ENCODE measurements at regions not wholly inside any gene's neighbourhood (a gene's known extent, or its start where the extent isn't known, plus 50 kb on each side); places are given as distances from the start of the nearest gene placed in this dataset.

- Mint-ChIP-seq H3K27ac (no peak overlapping the region), H3K9me3 (peaks cover 2% of the 10 kb centered on the region in 2 donors), H3K4me1 (no peaks in the 10 kb centered on the region), H3K27me3 (ENCODE audit: low read depth in 2 of 2) (no peaks in the 10 kb centered on the region), H3K36me3 (no peaks in the 10 kb centered on the region), H3K4me3 (no peak overlapping the region)
- no peak for DNase-seq
- H3K36me3 ChIP-seq (ENCODE audit: control insufficient read depth, insufficient read depth, low read length), result no peaks in the 10 kb centered on the region
- ATAC-seq, result no peak
- no peak overlapping the region for H3K27ac ChIP-seq (ENCODE audit: low read length)
- H3K4me1 ChIP-seq (ENCODE audit: control insufficient read depth, insufficient read depth, low read length), result no peaks in the 10 kb centered on the region
- H3K27me3 ChIP-seq (ENCODE audit: control insufficient read depth, insufficient read depth, low read length), result no peaks in the 10 kb centered on the region
- intact Hi-C loops (cut with micrococcal nuclease), result no loop called here
- WGBS (ENCODE audit: insufficient coverage), result no CpG with 5 or more reads among the region's 1 CpG
- TF ChIP-seq CTCF (IDR thresholded peaks at IDR 0.05), result no peak
- H3K9me3 ChIP-seq (ENCODE audit: control insufficient read depth, insufficient read depth, low read length), result no peaks in the 10 kb centered on the region
- no peak overlapping the region for H3K4me3 ChIP-seq (ENCODE audit: low read length)
Measured at GRCh38 chr9:30505311-30505710, 1879.1 kb upstream of the ACO1 start.

DNA sequence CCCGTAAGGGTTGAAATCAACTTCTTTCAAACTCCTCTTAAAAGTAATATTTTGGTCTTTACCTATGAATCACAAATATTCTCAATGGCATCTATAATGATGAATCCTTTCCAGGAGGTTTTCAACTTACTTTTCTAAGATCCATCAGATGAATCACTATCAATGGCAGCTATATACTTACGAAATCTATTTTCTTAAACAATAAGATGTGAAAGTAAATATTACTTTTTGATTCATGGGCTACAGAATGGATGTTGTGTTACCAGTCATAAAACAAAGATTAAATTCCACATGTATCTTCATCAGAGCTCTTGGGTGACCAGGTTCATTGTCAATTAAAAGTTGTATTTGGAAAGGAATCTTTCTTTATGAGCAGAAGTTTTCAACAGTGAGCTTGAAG lies 1877.7 kb upstream of the ACO1 start:
- H3K27ac Mint-ChIP-seq, result no peak overlapping the region
- Histone ChIP-seq H3K36me3 (ENCODE audit: control insufficient read depth, insufficient read depth, low read length) (no peaks in the 10 kb centered on the region), H3K27ac (ENCODE audit: low read length) (no peak overlapping the region), H3K4me1 (ENCODE audit: control insufficient read depth, insufficient read depth, low read length) (no peaks in the 10 kb centered on the region), H3K9me3 (ENCODE audit: control insufficient read depth, insufficient read depth, low read length) (no peaks in the 10 kb centered on the region), H3K4me3 (ENCODE audit: low read length) (no peak overlapping the region), H3K27me3 (ENCODE audit: control insufficient read depth, insufficient read depth, low read length) (no peaks in the 10 kb centered on the region)
- H3K27me3 Mint-ChIP-seq (ENCODE audit: low read depth in 2 of 2), result no peaks in the 10 kb centered on the region
- no peak overlapping the region for H3K4me3 Mint-ChIP-seq
- no peak for TF ChIP-seq CTCF (IDR thresholded peaks at IDR 0.05)
- peaks cover 5 to 6% of the 10 kb centered on the region in 2 donors for H3K9me3 Mint-ChIP-seq
- intact Hi-C loops (cut with micrococcal nuclease), result no loop called here
- no peak for ATAC-seq
- 83% methylated on average over 1 of the region's 2 CpGs for WGBS (ENCODE audit: insufficient coverage)
- no peaks in the 10 kb centered on the region for H3K36me3 Mint-ChIP-seq
- no peak for DNase-seq
- no peaks in the 10 kb centered on the region for H3K4me1 Mint-ChIP-seq

- DNase-seq (no peak), ATAC-seq (no peak)
- no peak overlapping the region for H3K27ac ChIP-seq (ENCODE audit: low read length)
- no peak for TF ChIP-seq CTCF (IDR thresholded peaks at IDR 0.05)
- no peaks in the 10 kb centered on the region for H3K27me3 ChIP-seq (ENCODE audit: control insufficient read depth, insufficient read depth, low read length)
- peaks cover 5 to 6% of the 10 kb centered on the region in 2 donors for H3K9me3 Mint-ChIP-seq
- 76% methylated on average over 2 of the region's 2 CpGs for WGBS (ENCODE audit: insufficient coverage)
- no peaks in the 10 kb centered on the region for H3K4me1 Mint-ChIP-seq
- no peaks in the 10 kb centered on the region for H3K9me3 ChIP-seq (ENCODE audit: control insufficient read depth, insufficient read depth, low read length)
- no peaks in the 10 kb centered on the region for H3K36me3 ChIP-seq (ENCODE audit: control insufficient read depth, insufficient read depth, low read length)
- H3K4me3 ChIP-seq (ENCODE audit: low read length), result no peak overlapping the region
- no peaks in the 10 kb centered on the region for H3K4me1 ChIP-seq (ENCODE audit: control insufficient read depth, insufficient read depth, low read length)
- no peaks in the 10 kb centered on the region for H3K36me3 Mint-ChIP-seq
- no peak overlapping the region for H3K27ac Mint-ChIP-seq
- no peaks in the 10 kb centered on the region for H3K27me3 Mint-ChIP-seq (ENCODE audit: low read depth in 2 of 2)
- intact Hi-C loops (cut with micrococcal nuclease), result no loop called here
- no peak overlapping the region for H3K4me3 Mint-ChIP-seq
Measured at GRCh38 chr9:30507166-30507565, 1877.3 kb upstream of the ACO1 start.

DNA sequence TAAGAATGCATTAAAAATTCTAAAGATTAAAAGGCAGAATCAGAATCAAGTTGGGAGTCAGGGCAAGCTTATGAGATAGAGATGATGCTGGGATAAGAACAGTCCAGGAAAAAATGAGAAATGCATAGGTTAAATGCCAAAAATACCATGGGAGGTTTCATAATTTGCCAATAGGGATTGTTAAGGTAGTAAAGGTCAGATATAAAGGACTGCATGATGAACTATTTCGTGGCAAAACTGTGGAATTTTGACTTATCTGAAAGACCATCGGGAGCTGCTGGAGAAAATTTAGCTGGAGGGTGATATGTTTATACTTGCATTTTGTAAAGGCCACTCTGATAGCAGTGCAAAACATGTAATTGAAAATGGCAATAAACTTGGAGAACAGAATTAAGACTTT lies 1872.8 kb upstream of the ACO1 start:
- no peaks in the 10 kb centered on the region for H3K27me3 Mint-ChIP-seq (ENCODE audit: low read depth in 2 of 2)
- Histone ChIP-seq H3K36me3 (ENCODE audit: control insufficient read depth, insufficient read depth, low read length) (no peaks in the 10 kb centered on the region), H3K4me1 (ENCODE audit: control insufficient read depth, insufficient read depth, low read length) (no peaks in the 10 kb centered on the region), H3K27me3 (ENCODE audit: control insufficient read depth, insufficient read depth, low read length) (no peaks in the 10 kb centered on the region), H3K27ac (ENCODE audit: low read length) (no peak overlapping the region), H3K4me3 (ENCODE audit: low read length) (no peak overlapping the region), H3K9me3 (ENCODE audit: control insufficient read depth, insufficient read depth, low read length) (peaks cover 8% of the 10 kb centered on the region)
- ATAC-seq (no peak), DNase-seq (no peak)
- H3K9me3 Mint-ChIP-seq, result peaks cover 9 to 10% of the 10 kb centered on the region in 2 donors
- intact Hi-C loops (cut with micrococcal nuclease), result no loop called here
- H3K36me3 Mint-ChIP-seq, result no peaks in the 10 kb centered on the region
- no peak overlapping the region for H3K27ac Mint-ChIP-seq
- H3K4me1 Mint-ChIP-seq, result no peaks in the 10 kb centered on the region
- WGBS (ENCODE audit: insufficient coverage), result 65% methylated on average over 2 of the region's 2 CpGs
- no peak overlapping the region for H3K4me3 Mint-ChIP-seq
- no peak for TF ChIP-seq CTCF (IDR thresholded peaks at IDR 0.05)
